T-cell (primary cell): ENCODE measurements at regions not wholly inside any gene's neighbourhood (a gene's known extent, or its start where the extent isn't known, plus 50 kb on each side); places are given as distances from the start of the nearest gene placed in this dataset.

Source experiments
- ATAC-seq, 4 experiments: fragments of 200-7000 bp in 3 of 4; fragments of 150-1000 bp in 1 of 4; cut with Tn5 transposase; replicated peaks in 1 of 4; 1 replicate in 3 of 4; 2 replicates in 1 of 4; pipeline ENCODE4 v1.10.0; 2021; ENCODE audit warnings: moderate library complexity in 3 of 4, mild to moderate bottlenecking in 2 of 4, moderate number of reproducible peaks in 1 of 4
- CTCF ChIA-PET, 2 donors: fragments of 300-600 bp; sonication (Branson Sonifier 250); formaldehyde crosslinking; loops; one replicate each; lab custom pipeline; 2022; ENCODE audit warnings: antibody characterized with exemption in 2 of 2; lab: Charles Lee
- POLR2A ChIA-PET, 2 donors: fragments of 300-600 bp; sonication (Branson Sonifier 250); formaldehyde crosslinking; loops; one replicate each; lab custom pipeline; 2022; ENCODE audit warnings: antibody characterized with exemption in 2 of 2; lab: Charles Lee
- DNase-seq, 35 experiments: peaks; one replicate each; pipeline versions ENCODE4 v3.0.0 to v3.0.0-alpha.2; 2013 to 2023
- H3K27ac ChIP-seq: one replicate; pipeline ENCODE4 v1.5.1; 2013; ENCODE audit warnings: low read length
- H3K27me3 ChIP-seq, 2 experiments: replicated peaks in 1 of 2; 1 replicate in 1 of 2; 2 replicates in 1 of 2; pipeline versions ENCODE4 v1.6.1 to v1.7.0; 2013; ENCODE audit warnings: low read length in 1 of 2, mixed read lengths in 1 of 2; ENCODE audit not compliant: control insufficient read depth in 2 of 2, insufficient read depth in 2 of 2; ENCODE audit errors: extremely low read depth in 1 of 2
- H3K36me3 ChIP-seq, 2 donors: 1 replicate in 1 of 2; 2 replicates in 1 of 2; pipeline versions ENCODE4 v1.6.1 to v1.7.0; 2013; ENCODE audit warnings: low read length in 1 of 2; ENCODE audit not compliant: control insufficient read depth in 2 of 2, insufficient read depth in 1 of 2; ENCODE audit errors: extremely low read depth in 1 of 2
- H3K4me1 ChIP-seq, 2 experiments: 1 replicate in 1 of 2; 2 replicates in 1 of 2; pipeline versions ENCODE4 v1.6.1 to v1.7.0; 2013; ENCODE audit warnings: low read length in 2 of 2, mixed read lengths in 1 of 2; ENCODE audit not compliant: insufficient read depth in 2 of 2, control insufficient read depth in 1 of 2; ENCODE audit errors: extremely low read depth in 1 of 2
- H3K4me3 ChIP-seq, 2 donors: 1 replicate in 1 of 2; 2 replicates in 1 of 2; pipeline versions ENCODE4 v1.5.1 to v1.7.0; 2013; ENCODE audit warnings: mild to moderate bottlenecking in 2 of 2, low read length in 1 of 2, moderate library complexity in 1 of 2; ENCODE audit not compliant: control insufficient read depth in 1 of 2; ENCODE audit errors: extremely low read depth in 1 of 2
- H3K9me3 ChIP-seq: 2 replicates; pipeline ENCODE4 v1.7.0; 2013
- H3K27ac Mint-ChIP-seq, 2 donors: one replicate each; pipeline ENCODE4 v1.8.0; 2020 to 2021; ENCODE audit warnings: mild to moderate bottlenecking in 2 of 2, mixed read lengths in 2 of 2
- H3K27me3 Mint-ChIP-seq, 2 donors: one replicate each; pipeline ENCODE4 v1.8.0; 2021 to 2022; ENCODE audit warnings: mixed read lengths in 2 of 2
- H3K36me3 Mint-ChIP-seq: one replicate; pipeline ENCODE4 v1.8.0; 2021; ENCODE audit warnings: mixed read lengths
- H3K4me1 Mint-ChIP-seq, 3 donors: one replicate each; pipeline ENCODE4 v1.8.0; 2020 to 2022; ENCODE audit warnings: mixed read lengths in 3 of 3, mild to moderate bottlenecking in 1 of 3
- H3K4me3 Mint-ChIP-seq, 3 donors: one replicate each; pipeline ENCODE4 v1.8.0; 2020 to 2022; ENCODE audit warnings: mild to moderate bottlenecking in 3 of 3, mixed read lengths in 3 of 3, moderate library complexity in 3 of 3
- H3K9me3 Mint-ChIP-seq, 3 donors: one replicate each; pipeline ENCODE4 v1.8.0; 2020 to 2022; ENCODE audit warnings: mixed read lengths in 3 of 3
- WGBS: methylation state at CpG from one replicate; pipeline ENCODE4 v1.1.5; 2013; ENCODE audit warnings: missing lambda C conversion rate; ENCODE audit not compliant: insufficient coverage; 5-methylcytosine and 5-hydroxymethylcytosine counted together

- CTCF ChIA-PET: no interaction called here
Observed at GRCh38 chr2:228329282-228329681, 147.8 kb upstream of the SPHKAP start.

DNA sequence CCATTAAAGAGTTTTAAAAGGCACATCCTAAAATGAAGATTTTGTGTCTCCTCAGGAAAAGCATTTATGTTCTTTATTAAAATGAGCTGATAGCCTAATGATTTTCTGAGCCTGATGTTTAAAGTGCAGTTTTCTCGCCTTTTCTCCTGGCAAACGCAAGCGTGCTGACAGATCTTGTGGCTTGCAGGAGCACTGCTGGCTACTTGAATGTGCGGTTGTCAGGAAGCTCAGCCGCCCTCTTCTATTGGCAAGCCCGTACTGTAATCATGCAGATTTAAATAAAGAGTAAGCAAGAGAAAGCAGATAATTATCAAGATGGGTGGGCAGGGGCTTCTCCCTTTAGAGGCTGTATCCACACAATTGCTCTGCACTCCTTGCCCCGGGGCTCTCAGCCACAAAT is 139.5 kb upstream of the SPHKAP start:
- no peak for ATAC-seq
- Mint-ChIP-seq H3K27ac (no peak overlapping the region), H3K27me3 (no peaks in the 10 kb centered on the region), H3K4me1 (no peaks in the 10 kb centered on the region), H3K9me3 (peaks cover 0 to 4% (median 3%) of the 10 kb centered on the region in 3 donors), H3K36me3 (no peaks in the 10 kb centered on the region), H3K4me3 (no peak overlapping the region)
- Histone ChIP-seq H3K27ac (no peak overlapping the region), H3K27me3 (no peaks in the 10 kb centered on the region), H3K4me1 (no peaks in the 10 kb centered on the region), H3K4me3 (no peak overlapping the region), H3K9me3 (no peaks in the 10 kb centered on the region), H3K36me3 (no peaks in the 10 kb centered on the region)
- DNase-seq: no peak
- WGBS: 93% methylated on average over 4 of the region's 7 CpGs
- ChIA-PET CTCF (no interaction called here), POLR2A (interaction anchor here in 1 of 2 donors (0.6 kb wide), 1 partner anchor 18 kb away, joined by 4 read pairs; no protein-coding TSS in a partner anchor)

More at GRCh38 chr2:228329282-228329681, 147.8 kb upstream of the SPHKAP start:
- DNase-seq (no peak), ATAC-seq (no peak)
- Mint-ChIP-seq H3K27me3 (no peaks in the 10 kb centered on the region), H3K36me3 (no peaks in the 10 kb centered on the region), H3K4me3 (no peak overlapping the region), H3K9me3 (peaks cover 8 to 23% (median 8%) of the 10 kb centered on the region in 3 donors), H3K4me1 (no peaks in the 10 kb centered on the region), H3K27ac (no peak overlapping the region)
- POLR2A ChIA-PET: no interaction called here
- WGBS: 80% methylated on average over 2 of the region's 5 CpGs
- H3K36me3 ChIP-seq: no peaks in the 10 kb centered on the region
- no peaks in the 10 kb centered on the region for H3K9me3 ChIP-seq
- H3K4me3 ChIP-seq: no peak overlapping the region
- H3K27me3 ChIP-seq: no peaks in the 10 kb centered on the region
- no peaks in the 10 kb centered on the region for H3K4me1 ChIP-seq
- H3K27ac ChIP-seq: no peak overlapping the region

DNA sequence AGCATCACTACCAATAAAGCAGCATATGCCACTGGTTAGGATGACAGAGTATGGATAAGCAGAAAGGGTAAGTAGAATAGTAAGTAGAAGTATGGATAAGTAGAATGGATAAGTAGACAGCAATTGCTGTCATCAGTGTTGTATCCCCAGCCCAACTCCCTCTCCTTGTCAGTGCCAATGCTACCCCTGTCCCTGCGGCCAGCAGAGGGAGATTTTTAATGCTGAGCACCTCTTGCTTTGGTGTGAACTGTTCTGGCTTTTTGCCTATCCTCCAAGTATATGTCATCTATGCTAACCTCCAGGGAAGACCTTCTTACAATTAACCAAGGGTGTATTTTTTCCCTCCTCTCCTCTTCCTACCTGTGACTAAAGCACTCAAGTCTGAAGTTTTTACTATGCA is 136.7 kb upstream of the SPHKAP start:
- no peaks in the 10 kb centered on the region for H3K27me3 ChIP-seq
- Mint-ChIP-seq H3K27ac (no peak overlapping the region), H3K4me3 (no peak overlapping the region), H3K9me3 (peaks cover 5 to 9% (median 5%) of the 10 kb centered on the region in 3 donors), H3K4me1 (no peaks in the 10 kb centered on the region), H3K36me3 (no peaks in the 10 kb centered on the region), H3K27me3 (no peaks in the 10 kb centered on the region)
- DNase-seq (no peak), ATAC-seq (no peak)
- H3K9me3 ChIP-seq: no peaks in the 10 kb centered on the region
- ChIA-PET POLR2A (no interaction called here), CTCF (no interaction called here)
- no peak overlapping the region for H3K4me3 ChIP-seq
- no peaks in the 10 kb centered on the region for H3K4me1 ChIP-seq
- no peak overlapping the region for H3K27ac ChIP-seq
- no peaks in the 10 kb centered on the region for H3K36me3 ChIP-seq
- no CpG with 5 or more reads among the region's 1 CpG for WGBS

DNA sequence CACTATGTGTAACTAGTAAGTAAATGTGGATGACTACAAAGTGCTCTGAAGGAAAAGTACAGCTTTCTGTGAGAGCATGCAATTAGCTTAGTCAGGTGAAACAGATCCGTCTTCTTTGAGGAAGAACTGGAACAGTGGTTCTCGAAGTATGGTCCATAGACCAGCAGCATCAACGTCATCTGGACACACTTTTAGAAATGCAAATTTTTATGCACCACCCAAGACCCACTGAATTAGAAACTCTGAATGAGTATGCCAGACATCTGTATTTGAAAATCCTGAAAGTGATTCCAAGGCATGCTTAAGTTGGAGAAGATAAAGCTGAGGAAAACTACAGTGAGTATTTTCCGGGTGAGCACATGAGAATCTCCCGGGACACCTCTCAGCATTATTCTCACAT is 130.7 kb upstream of the SPHKAP start:
- Histone ChIP-seq H3K27me3 (no peaks in the 10 kb centered on the region), H3K36me3 (no peaks in the 10 kb centered on the region), H3K27ac (no peak overlapping the region), H3K9me3 (no peaks in the 10 kb centered on the region), H3K4me3 (no peak overlapping the region), H3K4me1 (no peaks in the 10 kb centered on the region)
- H3K27me3 Mint-ChIP-seq: no peaks in the 10 kb centered on the region
- ATAC-seq (no peak), DNase-seq (no peak)
- H3K4me3 Mint-ChIP-seq: no peak overlapping the region
- WGBS: 100% methylated on average over 1 of the region's 5 CpGs
- H3K27ac Mint-ChIP-seq: no peak overlapping the region
- CTCF ChIA-PET: no interaction called here
- POLR2A ChIA-PET: no interaction called here
- H3K4me1 Mint-ChIP-seq: no peaks in the 10 kb centered on the region
- peaks cover 5 to 14% (median 10%) of the 10 kb centered on the region in 3 donors for H3K9me3 Mint-ChIP-seq
- H3K36me3 Mint-ChIP-seq: no peaks in the 10 kb centered on the region

GRCh38 chr2:228303960-228304359 is 122.5 kb upstream of the SPHKAP start:
- H3K27ac Mint-ChIP-seq: no peak overlapping the region
- Histone ChIP-seq H3K27me3 (no peaks in the 10 kb centered on the region), H3K9me3 (no peaks in the 10 kb centered on the region), H3K4me1 (no peaks in the 10 kb centered on the region), H3K4me3 (no peak overlapping the region), H3K36me3 (no peaks in the 10 kb centered on the region), H3K27ac (no peak overlapping the region)
- CTCF ChIA-PET: no interaction called here
- H3K9me3 Mint-ChIP-seq: peaks cover 5 to 10% (median 8%) of the 10 kb centered on the region in 3 donors
- WGBS: 70% methylated on average over 3 of the region's 3 CpGs
- no peaks in the 10 kb centered on the region for H3K36me3 Mint-ChIP-seq
- no peak for DNase-seq
- ATAC-seq: no peak
- H3K4me3 Mint-ChIP-seq: no peak overlapping the region
- H3K4me1 Mint-ChIP-seq: no peaks in the 10 kb centered on the region
- H3K27me3 Mint-ChIP-seq: no peaks in the 10 kb centered on the region
- POLR2A ChIA-PET: no interaction called here

DNA sequence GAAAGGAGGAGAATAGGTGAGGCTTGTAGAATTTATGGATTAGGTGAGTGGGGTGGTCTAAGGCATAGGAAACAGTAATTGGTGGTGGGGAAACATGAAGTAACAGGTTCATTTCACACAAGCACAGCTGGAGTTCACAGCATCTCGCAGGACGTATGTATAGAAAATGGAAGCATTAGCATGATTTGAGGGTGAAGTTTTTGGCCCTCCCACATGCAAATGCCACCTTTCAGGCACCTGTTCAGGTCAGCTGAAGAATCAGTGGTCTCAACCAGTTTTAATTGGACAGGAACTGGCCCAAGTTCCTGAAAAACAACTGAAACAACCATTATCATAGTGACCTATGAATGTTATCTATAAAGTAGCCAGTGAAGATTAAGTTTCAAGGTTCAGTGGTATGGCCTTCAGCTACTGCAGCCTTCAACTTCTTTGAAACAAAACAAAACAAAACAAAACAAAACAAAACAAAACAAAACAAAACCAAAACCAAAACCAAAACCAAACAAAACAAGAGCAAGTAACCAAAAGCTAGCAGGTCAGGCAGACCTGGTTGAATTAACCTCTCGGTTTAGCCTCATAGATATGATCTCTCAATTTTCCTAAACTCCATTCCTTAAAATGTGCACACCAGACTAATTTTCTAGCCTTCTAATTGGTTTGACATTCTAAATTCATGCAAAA is 102.1 kb upstream of the SPHKAP start:
- WGBS: 83% methylated on average over 1 of the region's 3 CpGs
- ATAC-seq (no peak), DNase-seq (no peak)
- no peaks in the 10 kb centered on the region for H3K36me3 Mint-ChIP-seq
- Histone ChIP-seq H3K4me1 (no peaks in the 10 kb centered on the region), H3K4me3 (no peak overlapping the region), H3K27ac (no peak overlapping the region), H3K27me3 (no peaks in the 10 kb centered on the region), H3K9me3 (no peaks in the 10 kb centered on the region), H3K36me3 (no peaks in the 10 kb centered on the region)
- no peak overlapping the region for H3K27ac Mint-ChIP-seq
- no peaks in the 10 kb centered on the region for H3K27me3 Mint-ChIP-seq
- POLR2A ChIA-PET: no interaction called here
- H3K4me3 Mint-ChIP-seq: no peak overlapping the region
- CTCF ChIA-PET: no interaction called here
- H3K9me3 Mint-ChIP-seq: peaks cover 3 to 13% (median 8%) of the 10 kb centered on the region in 3 donors
- no peaks in the 10 kb centered on the region for H3K4me1 Mint-ChIP-seq
